Stimulated activated CD8-positive, alpha-beta memory T cell treated with anti-CD3 and anti-CD28 coated beads, Interleukin-12 subunit alpha, Interleukin-12 subunit beta, amount 100 ng/mL, for 24 hours (primary cell): ENCODE measurements at regions not wholly inside any gene's neighbourhood (a gene's known extent, or its start where the extent isn't known, plus 50 kb on each side); places are given as distances from the start of the nearest gene placed in this dataset.

Source experiments
- DNase-seq: peaks from one replicate; pipeline ENCODE4 v3.0.0-alpha.2; 2020; ENCODE audit errors: extremely low read depth

DNA sequence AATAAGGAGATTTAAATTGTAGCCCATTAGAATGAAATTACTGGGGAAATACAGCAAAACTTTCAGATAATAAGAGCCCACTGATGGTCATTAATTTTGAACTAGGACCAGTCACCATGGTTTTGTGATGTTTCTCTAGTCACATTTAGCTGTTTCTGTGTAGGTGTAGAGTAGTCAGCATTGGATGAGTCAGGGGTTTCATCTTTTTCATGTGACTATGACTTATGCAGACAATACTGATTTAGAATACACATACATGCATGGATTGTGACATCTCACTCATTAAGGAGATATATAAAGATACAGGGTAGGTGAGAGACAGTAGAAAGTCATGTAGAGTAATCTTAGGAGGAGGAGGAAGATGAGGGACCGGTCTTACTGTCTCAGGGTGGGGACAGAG, 1192.7 kb downstream of the KCNT2 start:
- DNase-seq = no peak

DNA sequence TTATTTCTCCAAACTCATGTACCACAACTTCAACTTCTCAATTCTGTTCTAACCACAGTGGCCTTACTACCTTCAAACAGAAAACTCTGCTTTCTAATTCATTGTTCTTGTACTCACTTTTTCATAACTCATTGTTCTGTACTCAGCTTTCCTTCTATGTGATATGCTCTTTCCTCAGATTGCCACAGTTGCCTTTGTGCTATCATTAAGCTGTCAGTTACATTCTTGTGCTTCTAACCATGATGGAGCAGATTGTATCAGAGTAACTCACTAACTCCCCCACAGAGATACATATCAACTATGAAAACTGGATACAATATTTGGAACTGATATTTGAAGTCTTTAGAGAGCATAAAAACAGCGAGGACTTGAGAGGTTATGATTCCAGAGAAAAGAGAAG, 1213.7 kb downstream of the KCNT2 start:
- DNase-seq = no peak

DNA sequence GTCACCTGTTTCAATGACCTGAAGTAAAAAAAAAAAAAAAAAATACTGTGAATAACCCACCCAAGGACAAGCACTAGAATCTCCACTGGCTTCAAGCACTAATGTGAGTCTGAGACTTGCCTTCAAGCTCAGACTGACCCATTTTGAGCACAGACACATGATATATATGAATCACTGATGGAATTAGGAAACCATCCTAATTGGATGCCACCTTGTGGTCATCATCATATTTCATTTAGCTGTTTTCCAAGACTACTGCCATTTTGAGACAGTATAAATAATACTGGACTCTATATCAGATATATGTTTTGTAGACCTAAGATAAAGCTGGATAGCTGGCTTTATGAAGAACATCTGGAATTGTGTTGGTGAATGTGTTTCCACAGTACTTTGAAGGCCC, 1232.0 kb downstream of the KCNT2 start:
- no peak for DNase-seq

DNA sequence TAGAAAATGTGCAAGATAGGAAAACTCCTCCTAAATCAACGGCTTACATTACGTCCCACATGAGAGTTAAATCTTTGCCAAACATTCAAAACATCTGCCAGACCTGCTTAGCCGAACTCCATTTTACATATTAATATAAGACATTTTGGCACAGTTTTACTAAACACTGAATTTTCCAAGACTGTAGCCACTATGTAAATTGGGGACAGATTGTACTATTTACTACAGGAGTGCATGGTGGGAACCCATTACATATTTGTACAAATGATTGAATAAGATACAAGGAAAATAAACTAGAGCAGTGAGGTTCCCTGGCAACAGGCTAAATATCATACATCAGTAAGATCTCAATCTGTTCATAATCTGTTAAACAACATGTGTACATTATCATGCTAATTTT, 1234.4 kb downstream of the KCNT2 start:
- DNase-seq = no peak

DNA sequence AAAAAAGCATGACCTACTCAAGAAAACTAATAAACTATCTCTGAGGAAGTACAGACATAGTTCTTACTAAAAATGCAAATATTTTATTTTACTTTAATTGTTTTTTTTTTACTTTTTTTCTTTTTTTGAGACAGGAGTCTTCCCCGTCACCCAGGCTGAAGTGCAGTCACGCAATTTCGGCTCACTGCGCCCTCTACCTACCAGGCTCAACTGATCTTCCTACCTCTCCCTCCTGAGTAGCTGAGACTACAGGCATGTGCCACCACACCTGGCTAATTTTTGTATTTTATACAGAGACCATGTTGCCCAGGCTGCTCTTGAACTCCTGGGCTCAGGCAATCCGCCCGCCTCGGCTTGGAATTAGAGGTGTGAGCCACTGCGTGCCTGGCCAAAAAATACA, 1263.1 kb downstream of the KCNT2 start:
- DNase-seq = no peak

DNA sequence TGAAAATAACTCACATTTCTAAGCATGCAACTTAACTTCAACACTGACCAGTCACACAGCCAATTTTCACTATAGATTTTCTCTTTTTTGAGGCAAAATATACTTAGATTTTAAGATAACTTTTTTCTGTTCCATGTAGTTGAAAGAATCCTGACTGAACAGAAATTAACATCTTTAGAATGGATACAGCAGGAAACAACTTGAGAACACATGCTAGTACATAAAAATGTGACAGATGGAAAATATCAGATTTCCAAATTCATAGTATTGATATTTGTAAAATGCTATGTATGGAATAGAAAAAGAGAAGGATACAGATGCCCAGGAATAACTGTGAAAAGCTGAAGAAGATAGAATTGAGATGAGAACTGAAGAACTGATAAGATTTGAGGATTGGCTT, 1270.6 kb downstream of the KCNT2 start:
- no peak for DNase-seq

DNA sequence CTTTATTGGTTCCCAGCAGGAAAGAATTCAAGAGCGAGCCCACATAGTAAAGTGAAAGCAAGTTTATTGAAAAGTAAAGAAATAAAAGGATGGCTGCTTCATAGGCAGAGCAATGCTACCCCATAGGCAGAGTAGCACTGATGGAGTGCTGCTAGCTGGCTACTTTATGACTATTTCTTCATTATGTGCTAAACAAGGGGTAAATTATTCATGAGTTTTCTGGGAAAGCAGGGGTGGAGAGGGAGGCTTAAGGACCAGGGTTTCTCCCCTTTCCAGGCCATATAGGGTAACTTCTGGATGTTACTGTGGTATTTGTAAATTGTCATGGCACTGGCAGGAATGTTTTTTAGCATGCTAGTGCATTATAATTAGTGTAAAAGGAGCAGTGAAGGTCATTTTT, 1271.4 kb downstream of the KCNT2 start:
- DNase-seq = no peak

DNA sequence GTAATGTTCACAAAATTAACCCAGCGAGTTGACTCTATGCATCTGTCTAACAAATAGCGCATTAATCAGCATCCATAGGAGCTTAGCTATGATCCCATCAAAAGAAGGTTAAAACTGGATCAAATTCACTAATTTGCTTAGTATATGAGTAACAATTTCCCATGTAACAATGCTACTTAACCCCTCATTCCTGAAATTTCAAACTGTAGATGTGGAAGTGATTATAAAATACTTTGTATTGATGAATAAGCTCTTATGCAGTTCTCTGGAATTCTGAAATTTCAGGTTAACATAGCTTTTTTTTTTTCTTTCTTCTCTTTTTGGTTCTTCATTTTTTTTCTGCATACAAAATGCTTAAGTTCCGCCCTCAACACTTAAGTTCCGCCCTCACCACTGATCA, 1272.7 kb downstream of the KCNT2 start:
- DNase-seq = no peak

DNA sequence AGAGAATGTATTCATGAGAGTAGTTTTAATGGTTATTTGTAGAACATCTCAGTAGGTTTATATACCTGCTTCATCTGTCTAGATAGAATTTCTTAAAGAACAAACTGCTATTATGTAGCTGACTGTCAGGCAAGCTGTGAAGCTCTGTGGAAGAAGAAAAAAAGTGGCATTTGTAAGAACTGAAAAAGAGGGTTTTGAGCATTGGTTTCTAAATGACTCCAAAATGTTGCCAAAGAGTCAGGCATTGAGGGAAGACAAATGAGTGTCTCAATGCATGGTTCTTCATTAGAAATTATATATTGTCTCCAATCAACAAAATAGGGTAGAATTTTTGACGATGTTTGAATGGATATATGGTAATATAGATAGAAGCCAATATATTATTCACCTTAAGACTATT, 1276.1 kb downstream of the KCNT2 start:
- DNase-seq = no peak

DNA sequence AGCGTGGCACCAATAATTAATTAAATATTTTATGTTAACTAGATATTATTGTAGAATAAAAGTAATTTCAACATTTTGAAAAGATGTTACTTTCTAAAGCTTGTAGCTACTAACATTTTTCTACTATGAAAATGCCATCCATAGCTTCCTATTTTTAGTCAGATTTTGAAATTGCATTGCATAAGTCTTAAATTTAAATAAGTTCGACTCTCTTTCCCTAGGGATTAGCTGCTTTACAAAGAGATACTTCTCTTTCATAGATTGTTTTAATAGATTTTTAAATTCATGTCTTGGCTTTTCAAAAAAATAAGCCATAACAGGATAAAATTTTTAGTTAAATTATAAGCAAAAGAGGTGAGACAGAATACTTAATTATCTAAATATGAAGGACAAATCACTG, 1279.6 kb downstream of the KCNT2 start:
- DNase-seq = no peak

DNA sequence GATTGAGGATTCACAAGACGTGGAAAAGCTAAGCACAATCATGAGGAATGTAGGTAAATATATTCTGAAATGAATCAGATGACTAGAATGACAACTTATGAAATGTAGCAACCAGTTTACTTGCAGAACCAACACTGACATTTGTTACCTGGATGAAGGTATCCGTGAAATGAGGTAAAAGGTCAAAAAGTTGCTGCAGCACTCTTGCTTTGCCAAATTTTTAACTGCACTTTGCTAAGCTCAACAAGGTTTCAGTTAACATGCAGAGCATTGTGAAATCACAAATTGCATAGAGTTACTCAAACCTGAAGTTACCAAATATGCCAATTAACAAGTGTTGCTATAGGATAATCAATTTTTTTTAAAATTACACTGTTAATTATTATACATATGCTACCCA, 1280.1 kb downstream of the KCNT2 start:
- no peak for DNase-seq

DNA sequence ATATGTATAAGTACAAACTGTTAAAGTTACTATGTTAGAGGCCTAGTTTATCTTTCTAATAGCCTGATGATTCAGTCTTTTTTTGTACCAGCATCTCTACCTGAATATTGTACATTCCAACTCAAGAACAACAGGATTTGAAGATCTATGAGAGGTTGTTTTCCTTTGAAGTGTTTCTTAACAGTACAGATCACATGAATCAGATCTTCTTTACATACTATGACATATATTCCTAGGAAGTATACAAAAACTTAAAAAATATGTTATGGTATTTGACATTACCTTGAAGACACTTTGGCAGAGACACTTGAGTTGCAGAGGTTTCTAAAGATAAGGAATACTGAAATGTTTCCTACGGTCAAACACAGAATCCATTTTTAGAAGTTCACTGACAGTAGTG, 1280.9 kb downstream of the KCNT2 start:
- no peak for DNase-seq

DNA sequence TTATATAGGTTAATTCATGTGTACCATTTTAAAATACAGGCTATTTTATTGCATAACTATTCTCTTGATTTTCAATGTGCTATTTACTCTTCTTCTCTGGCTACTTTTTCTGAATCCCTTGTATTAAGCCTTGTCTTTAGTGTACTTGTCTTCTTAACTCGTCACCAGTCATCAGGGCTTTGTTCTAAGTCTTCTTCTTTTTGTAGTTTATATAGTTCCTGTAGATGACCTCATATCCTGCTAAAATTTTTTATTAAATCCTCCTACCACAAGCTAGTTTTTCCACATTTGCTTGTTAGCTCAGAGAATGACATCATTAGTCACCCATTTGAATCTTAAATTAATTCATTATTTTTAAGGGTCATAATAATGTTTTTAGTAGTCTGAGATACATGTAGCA, 1281.9 kb downstream of the KCNT2 start:
- no peak for DNase-seq

DNA sequence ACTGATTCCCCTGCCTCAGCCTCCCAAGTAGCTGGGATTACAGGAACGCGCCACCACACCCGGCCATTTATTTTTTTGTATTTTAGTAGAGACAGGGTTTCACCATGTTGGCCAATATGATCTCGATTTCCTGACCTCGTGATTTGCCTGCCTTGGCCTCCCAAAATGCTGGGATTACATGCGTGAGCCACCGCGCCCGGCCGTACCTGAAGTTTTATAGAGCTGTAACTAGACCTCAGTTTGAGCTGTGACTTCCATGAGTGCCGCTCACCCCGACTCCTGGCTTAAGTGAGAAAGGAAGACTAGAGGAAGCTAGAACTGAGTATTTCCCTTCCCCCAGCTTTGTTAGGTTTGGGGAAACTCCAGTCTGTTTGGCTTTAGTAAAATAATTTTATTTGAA, 1283.1 kb downstream of the KCNT2 start:
- no peak for DNase-seq

DNA sequence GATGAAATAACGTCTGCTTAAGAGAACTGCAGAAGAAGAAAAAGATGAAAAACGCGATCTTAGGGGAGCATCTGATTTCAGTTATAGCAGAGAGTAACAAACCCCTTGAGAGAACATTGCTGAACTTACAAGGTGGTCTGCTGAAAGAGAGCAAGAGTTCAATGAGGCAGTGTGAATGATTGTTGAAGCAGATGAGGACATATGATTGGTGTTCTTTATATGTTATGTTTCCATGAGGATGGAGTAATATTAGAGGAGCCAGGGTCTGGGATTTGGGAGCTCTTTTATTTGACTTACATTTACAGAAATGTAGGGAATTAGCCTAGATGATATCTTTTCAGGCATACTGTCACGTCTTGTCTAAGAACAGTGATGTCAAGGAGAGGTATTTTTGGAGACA, 1302.0 kb downstream of the KCNT2 start:
- no peak for DNase-seq

DNA sequence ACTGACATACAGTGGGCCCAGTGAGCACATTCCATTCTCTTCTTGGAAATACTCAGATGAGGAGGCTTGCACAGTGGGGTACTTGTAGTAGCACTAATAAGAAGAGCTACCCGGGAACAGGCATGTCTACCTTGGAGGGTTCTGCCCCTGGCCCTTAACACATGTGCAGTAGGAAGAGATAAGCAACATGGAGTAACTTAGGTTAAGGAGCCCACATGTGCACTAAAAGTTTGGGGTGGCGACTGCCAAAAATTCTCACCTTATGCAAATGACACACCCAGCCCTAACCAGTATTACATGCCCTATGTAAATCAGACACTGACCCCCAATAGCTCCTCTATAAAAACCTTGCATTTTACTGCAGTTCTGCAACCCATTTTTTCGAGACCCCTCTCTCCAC, 1313.3 kb downstream of the KCNT2 start:
- no peak for DNase-seq

DNA sequence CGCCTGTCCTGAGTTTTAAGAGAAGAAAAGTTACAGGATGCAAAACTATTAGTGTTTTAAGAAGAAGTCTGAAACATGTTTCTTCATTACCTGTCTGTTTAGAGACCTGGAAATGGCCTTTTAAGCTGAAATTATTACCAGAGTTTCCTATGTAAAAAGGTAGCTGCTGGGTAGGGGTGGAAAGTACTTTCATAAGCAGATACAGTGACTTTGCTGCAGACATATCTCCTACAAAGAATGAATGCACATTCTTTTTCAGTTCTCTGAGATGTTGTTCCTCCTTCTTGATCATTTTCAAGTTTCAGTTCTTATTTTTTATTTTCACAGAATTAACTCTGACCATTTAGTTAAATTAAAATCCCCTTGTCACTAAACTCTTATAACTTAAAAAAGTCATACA, 1329.6 kb downstream of the KCNT2 start:
- no peak for DNase-seq

DNA sequence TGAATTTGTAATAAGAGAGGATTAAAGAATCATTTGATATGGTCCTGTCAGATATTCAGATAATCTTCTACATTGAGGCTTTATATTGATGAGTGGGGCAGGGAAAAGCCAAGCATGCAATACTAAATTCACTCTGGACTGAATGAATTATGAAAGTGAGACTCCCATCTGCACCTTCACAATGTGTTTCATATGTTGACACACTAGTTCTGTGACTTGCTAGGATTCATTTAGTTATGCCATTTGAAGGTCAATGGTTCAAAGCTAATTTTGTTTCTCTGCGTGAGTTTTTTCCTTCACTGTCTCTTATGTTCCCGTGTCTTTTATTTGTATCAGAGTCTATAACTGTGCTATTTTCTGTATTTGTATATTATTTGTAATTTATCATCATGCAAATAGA, 1332.5 kb downstream of the KCNT2 start:
- no peak for DNase-seq

DNA sequence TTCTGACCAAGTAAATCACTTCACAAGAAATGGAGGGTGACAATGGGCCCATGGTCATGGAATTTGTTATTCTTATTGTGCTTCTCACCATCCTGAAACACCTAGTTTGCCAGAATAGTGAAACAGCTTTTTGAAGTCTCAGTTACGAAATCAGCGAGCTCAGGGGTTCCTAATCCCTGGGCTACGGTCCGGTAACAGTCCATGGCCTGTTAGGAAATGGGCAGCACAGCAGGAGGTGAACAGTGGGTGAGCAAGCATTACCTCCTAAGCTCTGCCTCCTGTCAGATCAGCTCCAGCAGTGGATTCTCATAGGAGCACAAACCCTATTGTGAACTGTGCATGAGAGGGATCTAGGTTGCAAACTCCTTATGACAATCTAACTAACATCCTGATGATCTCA, 1356.3 kb downstream of the KCNT2 start:
- DNase-seq = no peak

DNA sequence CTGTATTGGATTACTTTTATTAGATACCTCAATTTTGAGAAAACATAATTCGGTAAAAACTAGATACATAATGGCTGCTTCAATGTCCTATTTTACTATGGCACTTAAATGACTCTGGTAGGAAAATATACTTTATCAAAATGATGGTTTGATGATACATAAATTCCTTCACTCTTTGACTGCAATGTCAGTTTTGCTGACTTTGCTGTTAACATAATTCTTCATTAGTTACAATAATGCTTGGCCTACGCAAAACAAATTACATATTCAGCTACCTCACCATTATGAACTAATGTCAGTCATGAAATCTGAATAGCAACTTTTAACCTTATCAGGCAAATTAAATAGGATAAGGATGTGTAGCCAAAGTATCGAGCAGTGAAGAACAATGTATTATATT, 1364.7 kb downstream of the KCNT2 start:
- no peak for DNase-seq

DNA sequence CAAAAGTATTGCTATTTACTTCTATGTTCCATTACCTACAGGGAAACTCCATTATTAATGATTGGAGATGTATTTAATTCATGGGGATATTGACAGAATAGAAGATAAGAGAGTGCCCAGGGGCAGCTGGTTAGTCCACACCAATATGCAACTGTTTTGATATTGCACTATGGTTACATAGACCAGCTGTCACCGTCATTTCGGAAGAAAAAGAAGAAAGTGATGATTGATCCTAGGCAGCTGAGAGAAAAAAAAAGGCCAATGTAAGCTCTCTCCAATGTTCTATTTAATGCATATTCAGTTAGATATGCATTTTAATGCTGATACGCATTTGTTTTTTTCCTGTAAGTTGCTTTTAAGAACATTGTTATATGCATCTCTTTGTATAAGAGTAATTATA, 1367.2 kb downstream of the KCNT2 start:
- DNase-seq = no peak

DNA sequence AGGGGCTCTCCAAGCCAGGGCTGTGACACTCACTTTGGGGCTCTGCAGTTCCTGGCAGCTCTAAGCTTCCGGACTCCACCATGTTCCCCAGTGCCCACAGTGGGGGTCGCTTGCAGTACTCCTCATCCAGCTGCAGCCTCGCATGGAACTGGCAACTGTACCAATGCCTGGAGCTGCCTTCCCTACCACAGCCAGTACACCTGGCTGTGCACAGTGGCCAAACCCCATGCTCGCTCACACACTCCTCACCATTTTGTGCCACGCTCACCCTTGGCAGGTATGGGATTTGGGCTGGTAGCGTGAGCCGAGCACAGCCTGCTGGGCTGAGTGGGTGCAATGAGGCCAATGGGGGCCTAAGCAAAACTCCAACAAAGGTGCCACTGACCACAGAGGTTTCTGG, 1369.9 kb downstream of the KCNT2 start:
- DNase-seq = no peak

DNA sequence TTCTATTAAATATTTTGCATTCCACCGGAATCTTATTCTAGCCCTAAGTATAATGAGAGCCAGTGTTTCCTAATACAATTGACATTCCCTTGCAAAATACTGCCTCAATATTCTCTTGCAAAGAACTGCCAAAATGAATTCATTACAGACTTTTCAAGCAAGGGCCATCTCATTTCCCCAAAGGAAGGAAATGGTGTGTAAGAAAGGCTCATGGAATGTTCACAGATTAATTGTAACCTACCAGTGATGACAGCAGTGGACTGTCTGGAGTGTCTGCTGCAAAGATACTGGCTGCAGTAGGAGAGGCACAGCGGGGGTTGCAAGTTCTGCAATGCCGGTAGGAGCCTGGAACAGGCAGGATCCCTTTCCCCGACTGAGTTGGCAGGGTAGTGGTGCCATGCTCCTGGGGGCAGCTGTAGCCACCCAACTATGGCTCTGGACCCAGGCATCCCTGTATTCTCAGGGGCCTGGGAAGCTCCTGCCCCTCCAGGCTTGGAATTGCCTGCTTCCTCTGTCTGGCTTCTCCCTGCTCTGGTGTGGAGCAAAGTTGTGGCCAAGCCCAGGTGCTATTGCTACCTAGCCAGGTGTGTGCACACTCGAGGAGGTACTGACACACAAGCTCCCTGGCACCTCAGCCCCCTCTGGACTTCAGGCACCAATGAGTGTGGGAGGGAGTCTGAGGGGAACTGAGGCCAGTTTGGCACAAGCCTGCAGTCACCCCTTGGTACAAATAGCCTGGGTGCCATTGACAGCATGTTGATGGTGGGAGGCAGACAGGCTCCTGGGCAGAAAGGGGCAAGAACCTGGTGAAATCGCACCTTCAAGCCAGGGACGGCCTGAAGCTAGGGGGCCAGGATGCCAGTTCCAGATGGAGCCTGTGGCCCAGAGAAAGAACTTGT, 1371.0 kb downstream of the KCNT2 start:
- no peak for DNase-seq
